Brain pericyte (primary cell): ENCODE measurements at regions not wholly inside any gene's neighbourhood (a gene's known extent, or its start where the extent isn't known, plus 50 kb on each side); places are given as distances from the start of the nearest gene placed in this dataset.
"Not testable (repeated sequence)": the region's sequence is repeated elsewhere in the genome, so short reads cannot be mapped to it uniquely, and the experiment has no call there.

Experiments
- DNase-seq: peaks from one replicate; pipeline ENCODE4 v3.0.0-alpha.2; 2012; ENCODE audit warnings: low read depth, low spot score

DNA sequence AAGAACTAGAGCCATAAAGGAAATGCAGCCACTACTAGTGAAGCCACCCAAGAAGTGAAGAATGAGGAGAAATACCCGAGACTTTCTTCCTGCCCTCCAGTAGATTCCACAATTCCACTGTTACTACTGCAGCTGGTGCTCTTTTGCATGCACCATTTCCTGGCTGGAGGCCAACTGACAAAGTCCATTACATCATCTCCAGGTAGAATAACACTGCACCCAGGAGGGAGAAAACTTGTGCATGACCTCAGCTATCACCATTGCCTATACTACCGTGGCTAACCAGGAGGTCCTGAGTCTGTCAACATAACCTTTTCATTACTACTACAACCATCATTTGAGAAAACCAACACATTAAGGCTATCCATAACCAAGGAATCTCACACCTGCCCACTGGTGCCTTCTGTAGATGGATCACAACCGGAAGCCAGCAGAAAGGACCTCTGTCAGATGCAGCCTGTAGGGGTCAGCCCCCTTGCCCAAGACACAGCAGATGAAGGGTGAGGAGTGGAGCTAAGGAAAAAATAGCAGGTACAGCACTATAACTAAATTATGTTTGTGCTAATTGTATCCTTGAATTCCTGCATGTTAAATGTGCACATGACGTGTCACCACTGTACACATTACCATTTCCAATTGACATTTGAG lies 200.8 kb upstream of the C2CD4B start:
- no peak for DNase-seq

DNA sequence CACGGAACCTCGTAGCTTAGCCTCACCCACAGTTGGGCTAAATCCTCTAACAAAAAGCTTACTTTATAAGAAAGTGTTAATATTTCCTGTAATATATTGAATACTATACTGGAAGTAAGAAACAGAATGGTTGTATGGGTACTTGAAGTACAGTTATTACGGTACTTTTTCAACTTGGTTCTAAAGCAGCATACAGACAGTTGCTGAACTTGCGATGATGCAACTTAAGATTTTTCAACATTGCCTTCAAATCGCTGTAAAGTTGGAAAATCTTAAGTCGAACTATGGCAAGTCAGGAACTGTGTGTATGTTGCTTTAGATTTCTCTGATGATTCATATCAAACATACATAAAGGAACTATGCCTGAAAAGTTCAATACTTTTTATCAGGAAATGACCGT lies 204.4 kb upstream of the C2CD4B start:
- no peak for DNase-seq

DNA sequence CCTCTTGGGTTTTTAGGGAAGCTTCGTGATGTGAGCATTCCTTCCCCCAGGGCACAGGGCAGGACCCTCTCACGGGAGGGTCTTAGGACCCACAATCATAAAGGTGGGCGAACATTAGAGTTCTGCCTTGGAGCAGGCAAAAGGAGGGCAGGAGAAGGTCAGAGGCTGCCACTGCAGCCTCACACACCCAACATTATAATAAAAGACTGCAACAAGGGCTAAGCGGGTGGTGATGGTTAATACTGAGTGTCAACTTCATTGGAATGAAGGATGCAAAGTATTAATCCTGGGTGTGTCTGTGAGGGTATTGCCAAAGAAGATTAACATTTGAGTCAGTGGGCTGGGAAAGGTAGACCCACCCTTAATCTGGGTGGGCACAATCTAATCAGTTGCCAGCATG lies 206.6 kb upstream of the C2CD4B start:
- DNase-seq = not testable (repeated sequence)

DNA sequence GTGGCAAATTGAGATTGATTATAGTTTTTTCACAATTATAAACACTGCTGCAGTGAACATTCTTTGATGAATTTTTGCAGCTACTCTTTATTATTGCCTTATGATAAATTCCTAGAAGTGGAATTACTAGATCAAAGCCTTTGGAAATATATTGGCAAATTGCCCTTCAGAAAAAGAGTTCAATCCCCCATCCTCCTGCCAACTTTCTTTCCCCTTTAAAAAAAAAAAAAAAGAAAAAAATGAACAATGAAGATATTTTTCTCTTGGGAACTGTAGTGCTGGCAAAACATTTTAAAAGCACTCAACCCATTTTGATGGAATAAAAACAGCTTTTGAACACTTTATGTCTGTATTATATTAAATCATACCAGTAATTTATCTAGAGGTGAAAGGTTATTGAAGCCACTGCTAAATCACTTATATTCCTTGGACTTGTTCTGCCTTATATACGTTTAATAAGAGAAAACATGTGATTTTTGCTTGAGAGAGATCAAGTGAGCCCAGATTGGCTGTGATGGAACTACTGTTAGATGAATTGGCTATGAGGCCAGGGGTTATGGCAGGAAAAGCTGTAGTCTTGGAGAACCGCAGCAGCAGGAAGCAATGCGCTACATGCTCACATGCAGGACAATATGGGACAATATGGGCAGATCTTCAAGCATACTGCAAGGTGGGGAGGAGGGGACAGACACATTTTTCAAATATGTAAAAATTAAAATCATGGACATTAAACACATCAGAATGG lies 212.8 kb upstream of the C2CD4B start:
- no peak for DNase-seq

DNA sequence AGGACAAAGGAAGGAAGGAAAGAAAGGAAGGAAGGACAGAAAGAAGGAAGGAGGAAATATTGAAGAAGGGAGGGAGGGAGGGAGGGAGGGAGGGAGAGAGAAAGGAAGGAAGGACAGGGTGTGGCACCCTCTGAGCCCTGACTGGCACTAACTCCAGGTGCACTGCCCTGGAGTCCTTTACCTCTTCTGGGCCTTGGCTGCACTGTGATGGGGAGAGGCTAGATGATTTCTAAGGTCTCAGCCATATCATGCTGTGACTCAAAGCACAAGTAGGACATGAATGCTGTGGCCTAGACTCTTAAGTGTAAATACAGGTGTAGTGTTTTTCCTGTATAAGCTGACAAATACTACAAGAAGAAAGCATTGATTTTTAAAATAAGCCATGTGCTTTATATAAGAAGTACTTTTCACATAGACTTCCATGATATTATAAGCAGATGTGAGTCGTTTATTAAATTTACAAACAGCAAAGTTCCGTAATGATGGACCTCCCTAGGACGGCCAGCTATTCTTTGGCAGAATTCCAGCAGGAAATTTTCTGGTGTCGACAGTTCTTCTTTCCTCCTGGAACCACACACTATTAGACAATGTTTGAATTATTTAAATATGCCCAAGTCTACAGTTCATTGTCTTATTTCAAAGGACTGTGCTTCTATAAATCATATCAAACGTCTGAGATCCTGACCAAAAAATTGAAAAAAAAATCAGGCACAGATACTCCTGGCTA lies 213.8 kb upstream of the C2CD4B start:
- no peak for DNase-seq

DNA sequence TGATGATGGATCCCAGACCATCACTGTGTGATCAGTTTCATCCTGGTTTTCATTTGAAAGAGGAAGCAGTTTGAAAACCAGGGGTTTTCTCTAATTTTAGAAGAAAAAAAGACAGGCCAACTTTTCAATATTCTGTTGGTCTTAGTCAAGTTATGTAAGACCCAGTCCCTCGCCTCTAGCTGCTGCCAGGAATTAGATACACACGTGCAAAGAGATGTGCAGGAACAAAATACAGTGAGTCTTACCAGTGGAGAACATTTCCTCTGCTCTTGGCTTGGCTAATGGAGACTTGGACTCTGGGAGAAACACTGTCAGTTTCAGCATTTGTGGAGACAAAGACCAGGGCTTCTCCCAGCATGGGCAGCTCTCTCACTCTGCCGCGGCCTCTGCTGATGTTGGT lies 214.9 kb upstream of the C2CD4B start:
- DNase-seq = no peak

DNA sequence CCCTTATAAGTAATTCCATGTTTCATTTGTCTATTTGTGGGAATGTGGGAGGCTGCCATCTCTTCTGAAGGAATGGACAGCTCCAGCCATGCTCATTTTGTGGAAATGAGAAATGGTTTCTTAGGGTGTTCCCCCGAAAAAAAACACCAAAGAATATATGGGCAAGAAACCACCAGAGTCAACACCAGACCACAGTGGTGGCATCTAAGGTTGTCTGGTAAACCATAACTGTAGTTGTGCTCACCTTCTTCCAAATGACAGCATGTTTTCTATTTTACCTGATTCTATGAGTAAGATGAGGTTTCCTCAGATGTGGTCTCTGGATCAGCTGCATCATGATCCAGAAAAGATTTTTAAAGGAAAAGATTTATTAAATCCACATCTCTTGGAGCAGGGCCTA lies 217.0 kb upstream of the C2CD4B start:
- no peak for DNase-seq

DNA sequence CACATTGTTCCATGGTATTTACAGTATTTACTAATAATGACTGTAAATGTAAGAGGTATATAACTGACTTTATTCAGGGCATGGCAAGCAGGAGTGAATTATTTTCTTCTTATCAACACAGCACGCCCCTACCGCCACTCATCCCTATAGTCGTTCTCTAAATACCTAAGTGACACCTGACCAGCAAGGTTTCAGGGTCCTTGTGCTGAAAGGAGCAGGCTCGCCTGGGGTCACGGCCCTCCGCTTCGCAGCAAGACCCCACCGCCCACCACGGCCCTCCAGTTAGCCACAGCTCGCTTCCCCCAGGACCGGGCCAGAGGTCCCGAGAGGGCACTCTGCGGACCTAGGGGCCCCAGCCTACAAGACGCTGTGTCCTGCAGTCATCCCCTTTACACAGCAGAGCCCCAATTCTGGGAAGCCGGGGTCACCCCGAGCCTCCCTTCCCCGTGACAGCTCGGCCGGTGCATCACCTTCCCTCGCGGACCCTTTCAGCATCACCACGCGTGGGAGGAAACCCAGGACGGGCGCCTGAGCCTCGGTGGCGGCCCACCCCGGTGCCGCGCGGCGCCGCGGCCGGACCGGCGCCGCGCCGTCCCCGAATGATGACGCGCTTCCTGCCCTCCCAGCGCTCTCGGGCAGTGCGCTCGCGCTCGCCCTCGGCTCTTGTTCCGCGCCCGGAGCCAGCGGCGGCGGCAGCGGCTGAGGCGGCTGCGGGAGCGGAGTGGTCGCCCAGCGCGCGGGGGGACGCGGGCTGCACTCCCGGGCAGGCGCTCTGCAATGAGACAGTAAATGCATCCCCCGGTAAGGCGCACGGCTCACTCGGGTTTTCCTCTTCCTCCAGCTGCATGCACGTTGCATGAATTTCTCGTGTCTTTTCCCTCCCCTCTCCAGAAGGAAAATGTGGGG lies 225.1 kb upstream of the C2CD4B start, which contains the start of gene TLN2:
TLN2 (plus strand) TSS at position 666 of the 906 bp plus-strand sequence.
- DNase-seq = no peak

DNA sequence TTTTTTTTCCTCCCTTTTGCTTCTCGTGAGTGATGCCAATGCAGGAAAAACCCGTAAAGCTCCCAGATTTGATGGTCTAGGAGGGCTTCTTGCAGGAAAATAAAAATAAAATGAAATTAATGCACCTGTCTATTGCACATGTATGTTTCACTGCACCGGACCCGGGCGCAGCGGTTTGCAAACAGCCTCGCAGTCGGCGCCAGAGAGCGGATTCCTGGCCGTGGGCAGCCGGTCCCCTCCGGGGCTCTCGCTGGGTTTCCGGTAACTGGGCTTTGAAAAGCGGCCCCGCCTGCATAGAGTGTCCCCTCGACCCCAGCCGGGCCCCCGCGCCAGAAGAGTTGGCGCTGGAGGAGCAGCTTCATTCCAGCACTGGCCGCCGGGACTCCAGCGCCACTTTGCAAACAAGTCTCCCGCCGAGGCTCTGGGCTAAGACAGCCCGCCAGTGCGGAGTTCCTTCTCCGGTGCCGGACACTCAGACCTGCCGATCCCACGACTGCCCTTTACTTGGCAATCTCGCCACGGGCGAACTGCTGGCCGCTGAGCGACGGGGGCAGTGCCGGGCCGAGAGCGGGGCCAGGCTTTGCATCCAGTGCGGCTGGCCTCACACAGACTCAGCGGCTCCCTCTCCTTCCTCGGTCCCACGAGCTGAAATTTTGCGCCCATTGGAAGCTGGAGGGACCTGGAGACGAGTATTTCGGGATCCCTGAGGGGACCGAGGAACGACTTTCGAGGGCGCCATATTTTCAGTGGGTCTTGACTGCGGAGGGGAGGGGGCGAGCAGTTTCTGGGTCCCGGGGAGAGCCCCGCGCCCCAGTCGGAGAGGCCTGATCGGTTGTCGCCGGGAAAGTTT lies 225.9 kb upstream of the C2CD4B start:
- no peak for DNase-seq

DNA sequence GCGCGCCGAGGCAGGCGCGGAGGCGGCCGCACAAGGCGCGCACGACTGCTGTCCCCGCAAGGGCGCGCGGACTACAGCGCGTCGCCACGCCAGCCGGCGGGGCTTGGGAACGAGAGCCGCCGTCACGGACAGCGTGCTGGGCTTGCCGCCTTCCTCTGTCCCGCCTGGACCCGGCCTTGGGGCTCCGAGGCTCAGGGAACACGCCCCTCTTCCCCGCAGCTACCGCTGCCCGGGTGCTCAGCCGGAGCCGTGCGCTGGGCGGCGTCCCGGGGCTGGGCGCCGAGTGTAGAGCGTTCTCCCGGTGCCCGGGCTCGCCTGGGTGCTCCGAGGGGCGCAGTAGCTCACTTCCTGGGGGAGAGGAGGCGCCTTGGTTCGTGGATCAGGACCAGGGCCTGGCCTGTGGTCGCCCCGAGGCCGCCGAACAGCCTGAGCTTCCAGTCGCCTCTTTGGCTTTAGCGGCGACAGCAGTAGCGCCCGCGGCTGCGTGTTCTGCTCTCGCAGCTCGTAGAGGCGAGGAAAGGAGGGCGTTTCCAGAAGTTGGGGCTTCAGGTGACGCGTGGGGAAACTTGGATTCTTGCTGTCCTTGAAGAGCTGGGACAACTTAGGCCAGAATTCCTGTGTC lies 226.7 kb upstream of the C2CD4B start:
- DNase-seq = no peak

DNA sequence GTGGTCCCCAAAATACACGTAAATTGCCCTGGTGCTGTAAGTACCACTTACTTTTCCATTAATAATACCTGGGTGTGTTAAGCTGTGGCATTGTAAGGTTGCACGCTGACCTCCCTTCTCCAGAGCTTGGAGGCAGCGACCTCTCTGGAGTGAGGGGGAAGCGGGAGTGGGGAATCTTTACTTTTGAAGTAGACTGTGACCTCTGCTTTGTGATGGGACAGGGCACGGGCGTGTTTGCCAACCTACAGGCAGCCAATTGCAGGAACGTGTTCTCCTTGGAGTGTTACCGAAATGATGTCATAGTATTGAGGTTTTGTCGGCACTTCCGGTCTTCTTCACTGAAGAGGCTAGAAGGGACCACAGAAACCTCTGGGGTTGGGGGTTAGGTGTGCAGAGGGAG lies 227.3 kb upstream of the C2CD4B start:
- DNase-seq = no peak

DNA sequence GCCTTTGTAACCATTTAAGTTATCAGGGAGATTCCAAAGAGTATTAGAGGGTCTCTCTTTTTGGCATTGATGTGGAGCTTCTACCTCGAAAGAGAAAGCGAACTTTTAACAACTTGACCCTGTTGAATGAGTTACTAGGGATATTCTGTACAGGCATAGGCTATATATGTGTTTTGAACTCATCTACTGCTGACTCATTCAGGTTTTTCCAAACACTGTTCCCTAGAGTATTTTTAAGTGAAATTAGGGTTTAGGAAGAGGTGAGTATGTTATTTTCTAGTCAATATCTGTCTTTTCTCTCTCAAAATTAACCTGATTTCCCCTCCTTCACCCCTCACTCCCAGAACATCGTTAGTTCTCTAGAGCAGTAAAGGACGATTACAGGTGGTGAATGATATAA lies 228.1 kb upstream of the C2CD4B start:
- DNase-seq = no peak

DNA sequence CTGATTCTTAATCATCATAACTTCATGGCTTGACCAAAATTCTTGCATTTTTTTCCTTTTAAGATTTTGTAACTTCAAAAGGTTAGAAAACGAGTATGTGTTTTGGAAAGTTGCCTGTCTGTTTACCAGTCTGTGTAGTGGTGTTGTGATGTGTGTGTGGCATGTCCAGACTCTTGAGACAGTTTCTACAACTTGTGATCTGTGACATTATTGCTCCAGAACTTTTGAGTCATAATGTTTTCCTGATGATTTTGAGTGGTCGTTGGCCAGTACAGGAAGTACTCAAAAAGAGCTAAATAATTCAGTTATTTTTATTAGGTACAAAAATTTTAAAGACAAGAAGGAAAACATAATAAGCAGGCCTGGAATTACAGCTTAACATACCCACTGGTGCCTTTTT lies 229.0 kb upstream of the C2CD4B start:
- no peak for DNase-seq

DNA sequence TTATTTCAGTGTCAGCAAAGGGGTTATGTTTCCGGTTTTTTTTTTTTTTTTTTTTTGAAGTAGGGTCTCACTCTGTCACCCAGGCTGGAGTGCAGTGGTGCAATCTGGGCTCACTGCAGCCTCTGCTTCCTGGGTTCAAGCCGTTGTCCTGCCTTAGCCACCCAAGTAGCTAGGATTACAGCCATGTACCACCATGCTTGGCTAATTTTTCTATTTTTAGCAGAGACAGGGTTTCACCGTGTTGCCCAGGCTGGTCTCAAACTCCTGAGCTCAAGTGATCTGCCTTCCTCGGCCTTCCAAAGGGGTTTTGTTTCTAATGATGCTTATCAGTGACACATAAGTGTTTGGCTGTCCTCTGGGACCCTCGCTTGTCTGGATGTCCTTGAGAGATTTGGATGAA lies 235.7 kb upstream of the C2CD4B start:
- DNase-seq = no peak

DNA sequence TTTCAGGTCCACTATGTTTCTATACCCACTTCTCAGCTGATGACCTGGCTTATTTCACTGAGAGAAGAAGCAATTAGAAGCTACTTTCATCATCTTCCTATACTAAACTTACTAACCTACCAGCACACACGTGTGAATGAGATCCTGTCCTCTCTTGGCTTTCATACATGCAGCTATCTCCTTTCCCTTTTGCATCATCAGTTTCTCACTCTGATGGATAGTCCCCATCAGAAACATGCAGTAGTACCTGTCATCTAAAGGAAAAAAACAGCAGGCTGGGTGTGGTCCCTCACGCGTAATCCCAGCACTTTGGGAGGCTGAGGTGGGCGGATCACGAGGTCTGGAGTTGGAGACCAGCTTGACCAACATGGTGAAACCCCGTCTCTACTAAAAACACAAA lies 237.6 kb upstream of the C2CD4B start:
- DNase-seq = no peak

DNA sequence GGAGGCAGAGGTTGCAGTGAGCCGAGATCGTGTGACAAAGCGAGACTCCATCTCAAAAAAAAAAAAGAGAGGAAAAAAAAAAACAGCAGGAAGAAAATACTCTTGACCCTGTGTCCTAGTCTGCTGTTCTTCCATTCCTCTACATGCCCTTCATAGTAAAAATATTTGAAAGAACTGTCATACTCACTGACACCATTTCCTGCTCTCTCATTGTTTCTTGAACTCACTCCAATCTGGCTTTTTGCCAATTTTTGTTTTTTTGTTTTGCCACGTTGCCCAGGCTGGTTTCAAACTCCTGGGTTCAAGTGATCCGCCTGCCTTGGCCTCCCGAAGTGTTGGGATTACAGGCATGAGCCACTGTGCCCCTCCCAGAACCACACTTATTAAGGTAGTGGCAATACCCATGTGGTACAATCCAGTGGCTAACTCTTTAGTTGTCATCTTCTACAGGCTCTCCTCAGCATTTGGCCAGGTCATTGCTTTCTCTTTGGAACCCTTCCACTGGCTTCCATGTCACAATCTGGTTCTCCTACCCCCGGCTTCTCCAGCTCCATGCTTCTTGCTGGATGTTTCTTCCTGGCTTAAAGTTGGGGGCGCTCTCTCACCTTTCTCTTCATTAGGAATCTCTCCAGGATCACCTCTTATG lies 238.2 kb upstream of the C2CD4B start:
- DNase-seq = no peak

DNA sequence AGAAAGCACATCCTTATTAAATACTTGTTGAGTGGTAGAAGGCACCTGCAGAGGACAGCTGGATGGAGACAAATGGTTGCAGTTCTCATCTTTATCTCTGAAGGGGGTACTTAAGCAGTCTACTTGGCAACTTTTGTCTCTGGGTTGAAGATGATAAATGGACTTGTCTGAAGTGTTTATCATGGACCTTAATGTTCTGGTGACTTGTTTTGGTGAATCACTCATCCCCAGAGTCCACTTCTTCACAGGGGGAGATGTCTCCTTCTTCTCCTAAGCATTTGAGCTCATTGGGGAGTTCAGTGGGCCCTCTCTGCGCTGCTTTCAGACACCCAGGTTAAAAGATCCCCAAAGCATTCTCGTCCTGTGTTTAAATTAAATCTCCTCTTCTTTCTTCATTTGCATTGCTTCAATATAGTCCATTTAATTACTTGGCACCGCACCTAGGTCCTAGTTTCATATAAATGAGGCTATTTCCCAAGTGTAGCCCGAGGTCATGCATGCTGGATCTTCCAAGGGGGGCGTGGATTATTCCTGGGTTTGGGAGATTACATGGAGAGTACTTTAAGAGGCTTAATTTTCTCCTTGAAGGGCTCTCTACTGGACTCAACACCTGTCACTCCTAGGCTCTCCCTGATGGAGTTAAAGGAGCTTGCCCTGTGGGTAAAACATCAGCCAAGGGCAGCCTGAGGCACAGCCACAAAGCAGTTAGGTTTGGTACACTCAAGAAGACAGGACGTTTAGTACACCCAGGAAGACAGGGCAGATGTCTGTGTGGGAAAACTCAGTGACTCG lies 239.3 kb upstream of the C2CD4B start:
- DNase-seq = no peak

DNA sequence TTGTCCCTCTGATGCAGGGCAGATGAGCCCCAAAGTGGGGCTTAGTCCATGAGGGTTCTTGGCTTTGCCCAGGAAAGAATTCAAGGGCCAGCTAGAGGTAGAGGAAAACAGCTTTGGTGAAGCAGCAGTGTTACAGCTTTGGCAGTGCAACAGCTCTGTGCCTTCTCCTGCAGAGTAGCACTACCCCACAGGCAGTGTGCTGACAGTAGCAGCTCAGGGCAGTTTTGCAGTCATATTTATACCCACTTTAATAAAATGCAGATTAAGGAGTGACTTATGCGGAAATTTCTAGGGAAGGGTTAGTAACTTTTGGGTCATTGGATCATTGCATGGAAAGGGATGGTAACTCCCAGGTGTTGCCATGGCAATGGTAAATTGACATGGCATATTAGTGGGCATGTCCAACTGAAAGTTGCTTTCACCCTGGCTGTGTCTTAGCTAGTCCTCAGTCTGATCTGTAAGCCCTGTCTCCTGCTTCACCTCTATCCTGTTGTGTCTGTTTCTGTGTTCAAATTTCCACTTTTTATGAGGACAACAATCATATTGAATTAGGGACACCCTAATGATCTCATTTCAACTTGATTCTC lies 241.3 kb upstream of the C2CD4B start:
- DNase-seq = no peak

DNA sequence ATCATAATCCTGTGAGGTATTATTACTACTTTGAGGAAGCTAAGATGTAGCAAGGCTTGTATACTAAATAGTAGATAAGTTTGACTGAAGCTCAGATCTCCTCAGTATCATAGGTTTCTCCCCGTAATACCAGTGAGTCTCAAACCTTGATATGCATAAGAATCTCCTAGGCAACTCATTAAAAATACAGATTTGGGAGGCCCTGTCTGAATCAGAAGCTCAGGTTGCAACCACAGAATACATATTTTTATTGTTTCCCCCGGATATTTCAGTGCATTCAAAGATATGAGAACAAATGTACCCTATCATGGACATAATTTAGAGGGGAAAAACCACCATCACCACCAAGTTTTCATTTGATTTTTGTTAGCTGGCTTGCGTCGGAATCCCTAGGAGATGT lies 242.1 kb upstream of the C2CD4B start:
- DNase-seq = no peak
